Uterus (tissue), 2 donors: ENCODE measurements at regions not wholly inside any gene's neighbourhood (a gene's known extent, or its start where the extent isn't known, plus 50 kb on each side); places are given as distances from the start of the nearest gene placed in this dataset.

Experiments used
- CTCF ChIP-seq, 4 experiments: fragments of 200-600 bp in 2 of 4; fragments of 450-650 bp in 2 of 4; sonication (generic) in 2 of 4; IDR thresholded peaks; one replicate each; pipeline ENCODE4 v1.5.1; 2016 to 2019; ENCODE audit warnings: antibody characterized with exemption in 4 of 4, mild to moderate bottlenecking in 2 of 4, moderate library complexity in 1 of 4
- POLR2A ChIP-seq, 2 donors: fragments of 450-650 bp; IDR thresholded peaks; one replicate each; pipeline ENCODE4 v1.6.1; 2016; ENCODE audit warnings: antibody characterized with exemption in 2 of 2, mild to moderate bottlenecking in 1 of 2, moderate library complexity in 1 of 2

GRCh38 chr2:16464641-16465040 is 201.0 kb downstream of the CYRIA start:
- TF ChIP-seq CTCF (IDR thresholded peaks at IDR 0.05) (no peak), POLR2A (IDR thresholded peaks at IDR 0.05) (no peak)
